Limb (tissue), 2 donors: ENCODE measurements at regions not wholly inside any gene's neighbourhood (a gene's known extent, or its start where the extent isn't known, plus 50 kb on each side); places are given as distances from the start of the nearest gene placed in this dataset.
"Not testable (repeated sequence)": the region's sequence is repeated elsewhere in the genome, so short reads cannot be mapped to it uniquely, and the experiment has no call there.

Experiments used
- DNase-seq, 2 donors: peaks; one replicate each; pipeline ENCODE4 v3.0.0-alpha.2; 2016; ENCODE audit errors: extremely low spot score in 2 of 2

GRCh38 chr10:55766212-55766611, 594.8 kb downstream of the ZWINT start:
- no peak for DNase-seq

GRCh38 chr10:55750458-55750857, 610.6 kb downstream of the ZWINT start:
- DNase-seq, result no peak

- DNase-seq, result no peak
These were observed 613.8 kb downstream of the ZWINT start for GRCh38 chr10:55747244-55747643.

GRCh38 chr10:55746002-55746401, 615.1 kb downstream of the ZWINT start:
- DNase-seq, result no peak

- no peak for DNase-seq
These were observed 618.6 kb downstream of the ZWINT start for GRCh38 chr10:55742487-55742886.

GRCh38 chr10:55740767-55741166, 620.3 kb downstream of the ZWINT start:
- peak in 1 of 2 donors; percentile 6 for DNase-seq

- no peak for DNase-seq
These were observed 620.9 kb downstream of the ZWINT start for GRCh38 chr10:55740110-55740509.

GRCh38 chr10:55734112-55734511, 626.9 kb downstream of the ZWINT start:
- no peak for DNase-seq

- DNase-seq, result no peak
These were observed 656.1 kb downstream of the ZWINT start for GRCh38 chr10:55704950-55705349.

- no peak for DNase-seq
These were observed 692.6 kb downstream of the ZWINT start for GRCh38 chr10:55668326-55668922.

GRCh38 chr10:55653531-55653930, 707.5 kb downstream of the ZWINT start:
- peak in 1 of 2 donors; percentile 13 for DNase-seq

- no peak for DNase-seq
These were observed 719.5 kb downstream of the ZWINT start for GRCh38 chr10:55641601-55642000.

- DNase-seq, result peak; percentile 61 to 88
These were observed 729.9 kb downstream of the ZWINT start for GRCh38 chr10:55631071-55631654.

GRCh38 chr10:55630491-55631056, 730.5 kb downstream of the ZWINT start:
- peak in 1 of 2 donors; percentile 69 for DNase-seq

GRCh38 chr10:55629793-55630490, 731.1 kb downstream of the ZWINT start:
- DNase-seq, result peak; percentile 72 to 77

GRCh38 chr10:55628260-55628701, 732.8 kb downstream of the ZWINT start:
- peak in 1 of 2 donors; percentile 73 for DNase-seq

GRCh38 chr10:55627501-55628051, 733.5 kb downstream of the ZWINT start:
- DNase-seq, result peak in 1 of 2 donors; percentile 50

- DNase-seq, result peak in 1 of 2 donors; percentile 26
These were observed 759.2 kb downstream of the ZWINT start for GRCh38 chr10:55601690-55602478.

GRCh38 chr10:55551603-55552002, 750.6 kb upstream of the PCDH15 start:
- DNase-seq, result no peak

GRCh38 chr10:55550236-55550635, 749.2 kb upstream of the PCDH15 start:
- no peak for DNase-seq

- DNase-seq, result not testable (repeated sequence)
These were observed 736.5 kb upstream of the PCDH15 start for GRCh38 chr10:55537497-55537896.
